ENCODE measurements at regions not wholly inside any gene's neighbourhood (a gene's known extent, or its start where the extent isn't known, plus 50 kb on each side); places are given as distances from the start of the nearest gene placed in this dataset.

- H3K4me3 ChIP-seq (ENCODE audit: low read depth, low read length) = no peak overlapping the region
- DNase-seq (ENCODE audit: low read depth) = no peak
- no peak for TF ChIP-seq CTCF (IDR thresholded peaks at IDR 0.05; ENCODE audit: control insufficient read depth, extremely low read depth, insufficient read depth)
Observed at GRCh38 chr4:22167201-22167600, 218.6 kb upstream of the KCNIP4 start.

GRCh38 chr4:22162454-22162853, 213.9 kb upstream of the KCNIP4 start:
- TF ChIP-seq CTCF (IDR thresholded peaks at IDR 0.05; ENCODE audit: control insufficient read depth, extremely low read depth, insufficient read depth) = no peak
- no peak for DNase-seq (ENCODE audit: low read depth)

GRCh38 chr4:22130741-22131140, 182.2 kb upstream of the KCNIP4 start:
- no peak overlapping the region for H3K4me3 ChIP-seq (ENCODE audit: low read depth, low read length)
- no peak for DNase-seq (ENCODE audit: low read depth)
- no peak for TF ChIP-seq CTCF (IDR thresholded peaks at IDR 0.05; ENCODE audit: control insufficient read depth, extremely low read depth, insufficient read depth)

More at GRCh38 chr4:22162454-22162853, 213.9 kb upstream of the KCNIP4 start:
- no peak overlapping the region for H3K4me3 ChIP-seq (ENCODE audit: low read depth, low read length)

GRCh38 chr4:22129454-22130029, 181.0 kb upstream of the KCNIP4 start:
- peak; percentile 75 for TF ChIP-seq CTCF (IDR thresholded peaks at IDR 0.05; ENCODE audit: control insufficient read depth, extremely low read depth, insufficient read depth)
- no peak overlapping the region for H3K4me3 ChIP-seq (ENCODE audit: low read depth, low read length)
- DNase-seq (ENCODE audit: low read depth) = peak; percentile 6

- no peak for DNase-seq (ENCODE audit: low read depth)
- no peak for TF ChIP-seq CTCF (IDR thresholded peaks at IDR 0.05; ENCODE audit: control insufficient read depth, extremely low read depth, insufficient read depth)
Observed at GRCh38 chr4:22122062-22122461, 173.5 kb upstream of the KCNIP4 start.

GRCh38 chr4:22115262-22115661, 166.7 kb upstream of the KCNIP4 start:
- TF ChIP-seq CTCF (IDR thresholded peaks at IDR 0.05; ENCODE audit: control insufficient read depth, extremely low read depth, insufficient read depth) = no peak
- DNase-seq (ENCODE audit: low read depth) = no peak

More at GRCh38 chr4:22122062-22122461, 173.5 kb upstream of the KCNIP4 start:
- no peak overlapping the region for H3K4me3 ChIP-seq (ENCODE audit: low read depth, low read length)

GRCh38 chr4:22103768-22104167, 155.2 kb upstream of the KCNIP4 start:
- no peak for TF ChIP-seq CTCF (IDR thresholded peaks at IDR 0.05; ENCODE audit: control insufficient read depth, extremely low read depth, insufficient read depth)
- DNase-seq (ENCODE audit: low read depth) = no peak
- no peak overlapping the region for H3K4me3 ChIP-seq (ENCODE audit: low read depth, low read length)

More at GRCh38 chr4:22115262-22115661, 166.7 kb upstream of the KCNIP4 start:
- H3K4me3 ChIP-seq (ENCODE audit: low read depth, low read length) = no peak overlapping the region

Data from LNCaP clone FGC (cell line).